ENCODE measurements at regions not wholly inside any gene's neighbourhood (a gene's known extent, or its start where the extent isn't known, plus 50 kb on each side); places are given as distances from the start of the nearest gene placed in this dataset.

DNA sequence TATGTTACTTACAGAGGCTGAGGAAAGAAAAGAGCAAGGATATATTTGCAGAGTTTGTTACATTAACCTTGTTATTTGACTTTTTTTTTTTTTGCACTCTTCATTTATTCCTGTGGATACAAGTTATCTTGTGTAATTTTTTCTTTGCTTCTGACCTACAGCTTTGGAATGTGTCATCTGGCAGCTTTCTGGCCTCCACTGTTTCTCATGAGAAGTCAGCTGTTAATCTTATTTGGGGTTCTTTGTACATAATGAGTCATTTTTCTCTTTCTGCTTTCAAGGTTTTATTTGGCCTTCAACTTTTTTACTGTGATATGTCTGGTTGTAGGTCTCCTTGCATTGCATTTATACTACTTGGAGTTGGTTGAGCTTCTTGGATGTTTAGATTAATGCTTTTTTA lies 333.4 kb downstream of the SMOC2 start:
- H3K79me1 ChIP-seq (ENCODE audit: low read depth in 1 of 2, low read length in 2 of 2) = no peaks in the 10 kb centered on the region
- no peak overlapping the region for H3K14ac ChIP-seq (replicated peaks; ENCODE audit: low read depth, low read length)
- TF ChIP-seq RFX5 (IDR thresholded peaks at IDR 0.05; ENCODE audit: low read depth, low read length) = no peak
- TF ChIP-seq RCOR1 (IDR thresholded peaks at IDR 0.05; ENCODE audit: insufficient replicate concordance, low read length) = no peak
- no peak for TF ChIP-seq MXI1 (IDR thresholded peaks at IDR 0.05; ENCODE audit: borderline replicate concordance, low read depth, low read length)
- no peak for TF ChIP-seq CEBPB (IDR thresholded peaks at IDR 0.05; ENCODE audit: low read depth, low read length)
- TF ChIP-seq, protein P1, sequence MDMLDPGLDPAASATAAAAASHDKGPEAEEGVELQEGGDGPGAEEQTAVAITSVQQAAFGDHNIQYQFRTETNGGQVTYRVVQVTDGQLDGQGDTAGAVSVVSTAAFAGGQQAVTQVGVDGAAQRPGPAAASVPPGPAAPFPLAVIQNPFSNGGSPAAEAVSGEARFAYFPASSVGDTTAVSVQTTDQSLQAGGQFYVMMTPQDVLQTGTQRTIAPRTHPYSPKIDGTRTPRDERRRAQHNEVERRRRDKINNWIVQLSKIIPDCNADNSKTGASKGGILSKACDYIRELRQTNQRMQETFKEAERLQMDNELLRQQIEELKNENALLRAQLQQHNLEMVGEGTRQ (IDR thresholded peaks at IDR 0.05; ENCODE audit: low read depth, low read length) = no peak
- no peak for TF ChIP-seq FOS (IDR thresholded peaks at IDR 0.05; ENCODE audit: low read depth, low read length)
- no peak for TF ChIP-seq SMC3 (IDR thresholded peaks at IDR 0.05; ENCODE audit: low read depth, low read length)
- no peak for TF ChIP-seq RAD21 (IDR thresholded peaks at IDR 0.05; ENCODE audit: low read length)
- TF ChIP-seq, protein P2, sequence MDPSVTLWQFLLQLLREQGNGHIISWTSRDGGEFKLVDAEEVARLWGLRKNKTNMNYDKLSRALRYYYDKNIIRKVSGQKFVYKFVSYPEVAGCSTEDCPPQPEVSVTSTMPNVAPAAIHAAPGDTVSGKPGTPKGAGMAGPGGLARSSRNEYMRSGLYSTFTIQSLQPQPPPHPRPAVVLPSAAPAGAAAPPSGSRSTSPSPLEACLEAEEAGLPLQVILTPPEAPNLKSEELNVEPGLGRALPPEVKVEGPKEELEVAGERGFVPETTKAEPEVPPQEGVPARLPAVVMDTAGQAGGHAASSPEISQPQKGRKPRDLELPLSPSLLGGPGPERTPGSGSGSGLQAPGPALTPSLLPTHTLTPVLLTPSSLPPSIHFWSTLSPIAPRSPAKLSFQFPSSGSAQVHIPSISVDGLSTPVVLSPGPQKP (IDR thresholded peaks at IDR 0.05; ENCODE audit: borderline replicate concordance, low read depth, low read length) = no peak
- no peak for TF ChIP-seq MAFK (IDR thresholded peaks at IDR 0.05; ENCODE audit: low read depth, low read length)
- TF ChIP-seq MAZ (IDR thresholded peaks at IDR 0.05; ENCODE audit: borderline replicate concordance, low read depth, low read length) = no peak
- TF ChIP-seq BHLHE40 (IDR thresholded peaks at IDR 0.05; ENCODE audit: low read depth, low read length) = no peak
- no peak for TF ChIP-seq NFE2L2 (IDR thresholded peaks at IDR 0.05; ENCODE audit: low read depth, low read length)
- no peak for TF ChIP-seq CHD1 (IDR thresholded peaks at IDR 0.05; ENCODE audit: low read depth, low read length)
- TF ChIP-seq, protein P3, sequence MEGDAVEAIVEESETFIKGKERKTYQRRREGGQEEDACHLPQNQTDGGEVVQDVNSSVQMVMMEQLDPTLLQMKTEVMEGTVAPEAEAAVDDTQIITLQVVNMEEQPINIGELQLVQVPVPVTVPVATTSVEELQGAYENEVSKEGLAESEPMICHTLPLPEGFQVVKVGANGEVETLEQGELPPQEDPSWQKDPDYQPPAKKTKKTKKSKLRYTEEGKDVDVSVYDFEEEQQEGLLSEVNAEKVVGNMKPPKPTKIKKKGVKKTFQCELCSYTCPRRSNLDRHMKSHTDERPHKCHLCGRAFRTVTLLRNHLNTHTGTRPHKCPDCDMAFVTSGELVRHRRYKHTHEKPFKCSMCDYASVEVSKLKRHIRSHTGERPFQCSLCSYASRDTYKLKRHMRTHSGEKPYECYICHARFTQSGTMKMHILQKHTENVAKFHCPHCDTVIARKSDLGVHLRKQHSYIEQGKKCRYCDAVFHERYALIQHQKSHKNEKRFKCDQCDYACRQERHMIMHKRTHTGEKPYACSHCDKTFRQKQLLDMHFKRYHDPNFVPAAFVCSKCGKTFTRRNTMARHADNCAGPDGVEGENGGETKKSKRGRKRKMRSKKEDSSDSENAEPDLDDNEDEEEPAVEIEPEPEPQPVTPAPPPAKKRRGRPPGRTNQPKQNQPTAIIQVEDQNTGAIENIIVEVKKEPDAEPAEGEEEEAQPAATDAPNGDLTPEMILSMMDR (conservative IDR thresholded peaks at IDR 0.05; ENCODE audit: low read depth, low read length) = no peak
- peaks cover 18% of the 10 kb centered on the region for H3K9me3 ChIP-seq (ENCODE audit: control insufficient read depth, insufficient read depth, low read length)
- H3K9me1 ChIP-seq (ENCODE audit: insufficient read depth, low read length) = no peaks in the 10 kb centered on the region
- no peak overlapping the region for H2BK120ac ChIP-seq (ENCODE audit: low read depth, low read length)
- in situ Hi-C loops (cut with MboI; ENCODE audit: low sequenced_read_pairs) = no loop called here
- H2AK5ac ChIP-seq (ENCODE audit: low read depth, low read length) = no peak overlapping the region
- H2AK9ac ChIP-seq (replicated peaks; ENCODE audit: low read depth, low read length, poor library complexity) = no peak overlapping the region
- H3K4me1 ChIP-seq (ENCODE audit: control insufficient read depth, insufficient read depth, low read length) = no peaks in the 10 kb centered on the region
- H3K4me3 ChIP-seq (ENCODE audit: insufficient read depth, low read depth, low read length) = no peak overlapping the region
- H3K36me3 ChIP-seq (ENCODE audit: control insufficient read depth, insufficient read depth, low read length) = no peaks in the 10 kb centered on the region
- H4K91ac ChIP-seq (ENCODE audit: insufficient read depth, low read depth, low read length) = no peak overlapping the region
- H2BK5ac ChIP-seq (ENCODE audit: low read depth, low read length, poor library complexity, severe bottlenecking) = no peak overlapping the region
- H3K4me2 ChIP-seq (ENCODE audit: low read depth, low read length) = no peak overlapping the region
- no peak overlapping the region for H2AFZ ChIP-seq (replicated peaks; ENCODE audit: low read length, poor library complexity)
- H3K4ac ChIP-seq (ENCODE audit: low read depth, low read length) = no peak overlapping the region
- no TSS peak for BruUV-seq (replicated peaks)
- ChIA-PET POLR2A (ENCODE audit: unreplicated experiment) (no interaction called here), CTCF (interaction anchor here (0.7 kb wide), 1 partner anchor 9 kb away, joined by 3 read pairs; no protein-coding TSS in a partner anchor)
- intact Hi-C loops (cut with micrococcal nuclease) = no loop called here
- ATAC-seq (ENCODE audit: low read depth) (no peak), DNase-seq (no peak)
- no peak overlapping the region for H4K5ac ChIP-seq (ENCODE audit: low read depth, low read length)
- H3K23ac ChIP-seq (ENCODE audit: low read depth, low read length) = no peak overlapping the region
- H3K56ac ChIP-seq (ENCODE audit: extremely low read depth, insufficient read depth, low read length) = no peak overlapping the region
- no peak overlapping the region for H4K8ac ChIP-seq (ENCODE audit: low read depth in 2 of 2, low read length in 2 of 2)
- dilution Hi-C loops (cut with HindIII; ENCODE audit: low sequenced_read_pairs, unreplicated experiment) = no loop called here
- H3K27me3 ChIP-seq (ENCODE audit: control insufficient read depth, insufficient read depth, low read length) = no peaks in the 10 kb centered on the region
- no peaks in the 10 kb centered on the region for H4K20me1 ChIP-seq (ENCODE audit: insufficient read depth, low read length)
- no peak overlapping the region for H3K18ac ChIP-seq (ENCODE audit: low read depth, low read length)
- no peak overlapping the region for H2BK20ac ChIP-seq (ENCODE audit: low read depth, low read length)
- H3K27ac ChIP-seq (ENCODE audit: insufficient read depth, low read length) = no peak overlapping the region
- no peak overlapping the region for H2BK15ac ChIP-seq (ENCODE audit: low read depth, low read length)
- no peak overlapping the region for H3K9ac ChIP-seq (ENCODE audit: low read depth, low read length)
